Spinal cord (tissue), 9 donors: ENCODE measurements at regions not wholly inside any gene's neighbourhood (a gene's known extent, or its start where the extent isn't known, plus 50 kb on each side); places are given as distances from the start of the nearest gene placed in this dataset.

Source experiments
- DNase-seq, 6 donors: peaks; one replicate each; pipeline versions ENCODE4 v3.0.0 to v3.0.0-alpha.2; 2013 to 2015; ENCODE audit warnings: low spot score in 6 of 6, low read depth in 4 of 6
- H3K27ac ChIP-seq: one replicate; pipeline ENCODE4 v1.5.1; 2013; ENCODE audit warnings: low read depth, low read length, control low read depth
- H3K27me3 ChIP-seq: one replicate; pipeline ENCODE4 v1.6.1; 2013; ENCODE audit warnings: low read length; ENCODE audit not compliant: control insufficient read depth, insufficient read depth
- H3K36me3 ChIP-seq: one replicate; pipeline ENCODE4 v1.6.1; 2013; ENCODE audit warnings: low read length; ENCODE audit not compliant: control insufficient read depth, insufficient read depth
- H3K4me1 ChIP-seq: one replicate; pipeline ENCODE4 v1.6.1; 2013; ENCODE audit warnings: low read length; ENCODE audit not compliant: control insufficient read depth, insufficient read depth
- H3K4me3 ChIP-seq: one replicate; pipeline ENCODE4 v1.5.1; 2013; ENCODE audit warnings: low read depth, low read length, control low read depth
- H3K9me3 ChIP-seq: one replicate; pipeline ENCODE4 v1.6.1; 2013; ENCODE audit warnings: low read length; ENCODE audit not compliant: control insufficient read depth, insufficient read depth
- WGBS: methylation state at CpG from one replicate; pipeline ENCODE4 v1.1.5; 2013; ENCODE audit warnings: missing lambda C conversion rate; ENCODE audit not compliant: insufficient coverage; 5-methylcytosine and 5-hydroxymethylcytosine counted together
- donor health status: healthy.

DNA sequence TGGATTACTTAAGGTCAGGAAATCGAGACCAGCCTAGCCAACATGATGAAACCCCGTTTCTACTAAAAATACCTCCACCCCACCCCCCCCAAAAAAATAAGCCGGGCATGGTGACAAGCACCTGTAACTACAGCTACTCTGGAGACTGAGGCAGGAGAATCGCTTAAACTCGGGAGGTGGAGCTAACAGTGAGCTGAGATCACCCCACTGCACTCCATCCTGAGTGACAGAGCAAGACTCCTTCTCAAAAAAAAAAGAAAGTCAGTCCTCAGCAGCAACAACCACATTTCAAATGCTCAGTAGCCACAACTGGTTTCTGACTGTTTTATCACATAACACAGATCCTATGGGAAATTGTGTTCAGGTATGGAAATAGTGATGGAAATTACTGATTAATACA is 135.3 kb downstream of the HFE start:
- 16% methylated on average over 4 of the region's 5 CpGs for WGBS
- peak in 2 of 6 donors; percentile 30 to 46 for DNase-seq
- Histone ChIP-seq H3K36me3 (no peaks in the 10 kb centered on the region), H3K9me3 (no peaks in the 10 kb centered on the region), H3K27ac (peak overlapping the region; percentile 95), H3K4me1 (peaks cover 22% of the 10 kb centered on the region), H3K4me3 (no peak overlapping the region), H3K27me3 (no peaks in the 10 kb centered on the region)

GRCh38 chr6:26223228-26223627 is 136.0 kb downstream of the HFE start:
- no CpG with 5 or more reads among the region's 7 CpGs for WGBS
- DNase-seq: peak in 2 of 6 donors; percentile 80 to 87
- peaks cover 15% of the 10 kb centered on the region for H3K4me1 ChIP-seq
- peak overlapping the region; percentile 75 for H3K4me3 ChIP-seq
- H3K27ac ChIP-seq: peak overlapping the region; percentile 95
- no peaks in the 10 kb centered on the region for H3K9me3 ChIP-seq
- H3K36me3 ChIP-seq: no peaks in the 10 kb centered on the region
- H3K27me3 ChIP-seq: no peaks in the 10 kb centered on the region

DNA sequence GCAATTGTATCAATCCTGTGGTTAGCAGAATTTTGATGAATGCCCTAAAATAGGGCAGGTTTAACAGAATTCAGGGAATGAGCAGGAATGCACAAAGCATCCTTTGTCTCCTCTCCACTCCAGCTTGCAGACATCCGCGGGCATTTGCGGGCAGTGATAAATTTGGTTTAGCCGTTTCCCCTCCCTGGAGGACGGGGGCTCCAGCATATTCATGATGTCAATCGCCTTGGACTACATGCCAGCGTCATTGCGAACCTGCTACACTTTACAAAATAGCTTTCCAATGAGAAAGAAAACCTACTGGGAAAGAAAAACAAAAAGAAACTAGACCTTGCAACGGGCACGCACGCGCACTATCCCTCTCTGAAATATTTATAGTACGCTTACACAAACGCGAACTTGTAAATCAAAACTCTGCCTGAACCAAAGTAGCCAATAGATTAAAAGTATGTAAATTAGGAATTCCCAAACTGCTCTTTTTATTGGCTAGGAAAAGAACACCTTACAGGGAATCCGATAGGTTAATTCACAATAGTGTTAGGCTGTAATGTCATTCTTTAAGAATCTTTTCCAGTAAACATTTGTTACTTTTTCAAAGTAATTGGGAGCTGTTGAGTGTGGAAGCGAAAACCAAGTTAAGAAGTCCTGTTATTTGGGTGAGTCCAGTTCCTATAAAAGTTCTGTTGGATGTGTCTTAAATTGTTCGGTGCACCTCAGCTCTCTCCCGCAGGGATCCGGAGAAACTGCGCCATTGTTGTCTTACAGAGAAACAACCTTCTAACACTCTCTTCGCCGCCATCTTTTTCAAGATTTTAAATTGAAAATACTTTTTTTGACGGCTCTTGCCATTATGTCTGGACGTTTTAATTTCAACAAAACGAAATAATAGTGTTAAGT is 136.7 kb downstream of the HFE start:
- H3K27ac ChIP-seq: peak overlapping the region; percentile 95
- H3K9me3 ChIP-seq: no peaks in the 10 kb centered on the region
- H3K27me3 ChIP-seq: no peaks in the 10 kb centered on the region
- DNase-seq: peak in 3 of 6 donors; percentile 91 to 96 (median 94)
- H3K4me3 ChIP-seq: peak overlapping the region; percentile 75
- H3K36me3 ChIP-seq: no peaks in the 10 kb centered on the region
- WGBS: 0% methylated on average over 3 of the region's 26 CpGs
- H3K4me1 ChIP-seq: peaks cover 12% of the 10 kb centered on the region

- H3K4me3 ChIP-seq: peak overlapping the region; percentile 75
- no peaks in the 10 kb centered on the region for H3K36me3 ChIP-seq
- peaks cover 12% of the 10 kb centered on the region for H3K4me1 ChIP-seq
- H3K27ac ChIP-seq: peak overlapping the region; percentile 95
- DNase-seq: no peak
- WGBS: no CpG with 5 or more reads among the region's 6 CpGs
- H3K9me3 ChIP-seq: no peaks in the 10 kb centered on the region
- H3K27me3 ChIP-seq: no peaks in the 10 kb centered on the region
Observed at GRCh38 chr6:26224547-26224912, 137.3 kb downstream of the HFE start.

DNA sequence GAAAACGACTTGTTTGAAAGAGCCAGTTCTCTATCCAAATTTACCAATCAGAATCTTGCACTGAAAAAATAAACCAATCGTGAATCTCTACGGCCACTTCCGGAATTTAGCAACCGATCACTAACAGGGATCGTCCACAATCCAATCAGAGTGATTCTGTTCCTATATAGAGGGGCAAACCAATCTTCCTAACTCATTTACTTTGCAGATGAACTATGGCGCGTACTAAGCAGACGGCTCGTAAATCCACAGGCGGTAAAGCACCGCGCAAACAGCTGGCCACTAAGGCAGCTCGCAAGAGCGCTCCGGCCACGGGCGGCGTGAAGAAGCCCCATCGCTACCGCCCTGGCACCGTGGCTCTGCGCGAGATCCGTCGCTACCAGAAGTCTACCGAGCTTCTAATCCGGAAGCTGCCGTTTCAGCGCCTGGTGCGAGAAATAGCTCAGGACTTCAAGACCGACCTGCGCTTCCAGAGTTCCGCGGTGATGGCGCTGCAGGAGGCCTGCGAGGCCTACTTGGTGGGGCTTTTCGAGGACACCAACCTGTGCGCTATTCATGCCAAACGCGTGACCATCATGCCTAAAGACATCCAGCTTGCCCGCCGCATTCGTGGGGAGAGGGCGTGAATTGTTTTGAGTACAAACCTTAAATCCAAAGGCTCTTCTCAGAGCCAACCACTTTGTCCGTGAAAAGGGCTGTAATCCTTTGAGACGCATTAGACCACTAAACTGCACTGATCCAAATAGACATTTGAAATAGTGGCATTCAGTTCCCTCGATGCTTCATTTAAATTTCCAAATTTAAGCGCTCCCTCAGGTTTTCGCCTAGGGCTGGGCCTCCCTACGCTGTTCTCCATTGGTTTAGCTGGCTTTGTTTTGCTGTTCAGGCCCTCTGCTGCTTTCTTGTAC is 138.0 kb downstream of the HFE start:
- H3K27ac ChIP-seq: peak overlapping the region; percentile 95
- WGBS: 3% methylated on average over 47 of the region's 51 CpGs
- H3K9me3 ChIP-seq: no peaks in the 10 kb centered on the region
- H3K4me3 ChIP-seq: peak overlapping the region; percentile 75
- H3K4me1 ChIP-seq: peaks cover 12% of the 10 kb centered on the region
- no peaks in the 10 kb centered on the region for H3K36me3 ChIP-seq
- peak in 4 of 6 donors; percentile 75 to 98 (median 92) for DNase-seq
- no peaks in the 10 kb centered on the region for H3K27me3 ChIP-seq

GRCh38 chr6:26225848-26226578 is 138.8 kb downstream of the HFE start:
- 30% methylated on average over 25 of the region's 28 CpGs for WGBS
- Histone ChIP-seq H3K27ac (peak overlapping the region; percentile 95), H3K9me3 (no peaks in the 10 kb centered on the region), H3K36me3 (no peaks in the 10 kb centered on the region), H3K4me1 (peaks cover 12% of the 10 kb centered on the region), H3K27me3 (no peaks in the 10 kb centered on the region), H3K4me3 (peak overlapping the region; percentile 75)
- no peak for DNase-seq

DNA sequence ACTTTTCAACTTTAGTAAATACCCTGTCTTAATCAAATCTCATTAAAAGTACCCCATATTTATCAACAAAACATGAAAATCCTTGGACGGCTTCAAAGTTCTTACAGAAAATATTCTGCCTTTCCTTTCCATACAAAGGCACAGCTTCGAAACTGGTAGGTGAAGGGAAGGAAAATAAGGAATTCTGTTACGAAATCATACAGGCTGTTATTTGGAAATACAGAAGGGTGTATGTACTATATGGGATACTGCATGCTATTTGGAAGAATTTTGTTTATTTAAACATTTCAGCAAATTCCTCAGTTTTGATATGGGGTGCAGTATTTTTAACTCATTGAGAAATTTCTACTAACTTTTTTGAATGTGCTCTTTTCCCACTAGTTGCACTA is 138.4 kb upstream of the BTN3A2 start:
- no peak overlapping the region for H3K4me3 ChIP-seq
- H3K27me3 ChIP-seq: no peaks in the 10 kb centered on the region
- peaks cover 12% of the 10 kb centered on the region for H3K4me1 ChIP-seq
- no peak overlapping the region for H3K27ac ChIP-seq
- H3K9me3 ChIP-seq: no peaks in the 10 kb centered on the region
- WGBS: no CpG with 5 or more reads among the region's 3 CpGs
- DNase-seq: no peak
- no peaks in the 10 kb centered on the region for H3K36me3 ChIP-seq

- Histone ChIP-seq H3K36me3 (no peaks in the 10 kb centered on the region), H3K27me3 (no peaks in the 10 kb centered on the region), H3K4me3 (no peak overlapping the region), H3K9me3 (no peaks in the 10 kb centered on the region), H3K4me1 (peaks cover 26% of the 10 kb centered on the region), H3K27ac (no peak overlapping the region)
- WGBS: 100% methylated on average over 4 of the region's 5 CpGs
- no peak for DNase-seq
Observed at GRCh38 chr6:26230351-26230750, 134.6 kb upstream of the BTN3A2 start.

- no peaks in the 10 kb centered on the region for H3K36me3 ChIP-seq
- peaks cover 19% of the 10 kb centered on the region for H3K4me1 ChIP-seq
- 100% methylated on average over 2 of the region's 5 CpGs for WGBS
- DNase-seq: no peak
- H3K4me3 ChIP-seq: no peak overlapping the region
- H3K9me3 ChIP-seq: no peaks in the 10 kb centered on the region
- no peaks in the 10 kb centered on the region for H3K27me3 ChIP-seq
- no peak overlapping the region for H3K27ac ChIP-seq
Observed at GRCh38 chr6:26231006-26231587, 133.9 kb upstream of the BTN3A2 start.
